A549 (cell line): ENCODE measurements at regions not wholly inside any gene's neighbourhood (a gene's known extent, or its start where the extent isn't known, plus 50 kb on each side); places are given as distances from the start of the nearest gene placed in this dataset.

Experiments used
- ATAC-seq, 2 experiments: fragments of 200-7000 bp in 1 of 2; fragments of >200 bp in 1 of 2; cut with Nextera tagmentation in 1 of 2; cut with Tn5 transposase in 1 of 2; 3 replicates each; pipeline versions ENCODE4 v1.8.0 to v1.9.1; 2018 to 2020; ENCODE audit warnings: mild to moderate bottlenecking in 1 of 2, moderate library complexity in 1 of 2
- CTCF ChIA-PET: fragments of 300-600 bp; sonication (Branson Sonifier 250); formaldehyde crosslinking; extraction: SDS; loops from one replicate; lab custom pipeline; 2021; ENCODE audit warnings: antibody characterized with exemption, inconsistent platforms; lab: Yijun Ruan, JAX
- POLR2A ChIA-PET: fragments of 350-600 bp; formaldehyde crosslinking; extraction: SDS; loops from one replicate; lab custom pipeline; 2021; ENCODE audit warnings: antibody characterized with exemption, inconsistent platforms; lab: Yijun Ruan, JAX
- DNase-seq, 2 experiments: peaks; one replicate each; pipeline versions ENCODE4 v3.0.0 to v3.0.0-alpha.2; 2011 to 2016; ENCODE audit warnings: low read depth in 1 of 2, low spot score in 1 of 2
- FAIRE-seq: peaks from 2 replicates; lab custom pipeline; 2011; peaks lifted over from hg19 to GRCh38; lab: Jason Lieb, UNC
- H3K27ac ChIP-seq, 2 experiments: fragments of >200 bp; sonication (Bioruptor Twin); formaldehyde crosslinking; 3 replicates each; pipeline ENCODE4 v1.5.1; 2016 to 2017
- H3K4me1 ChIP-seq: fragments of >200 bp; sonication (Bioruptor Twin); formaldehyde crosslinking; 3 replicates; pipeline ENCODE4 v1.6.1; 2016
- H3K4me2 ChIP-seq: fragments of >200 bp; sonication (Bioruptor Twin); formaldehyde crosslinking; 3 replicates; pipeline ENCODE4 v1.6.1; 2016
- H3K4me3 ChIP-seq: fragments of >200 bp; sonication (Bioruptor Twin); formaldehyde crosslinking; 3 replicates; pipeline ENCODE4 v1.5.1; 2016
- H3K9me3 ChIP-seq: fragments of >200 bp; sonication (Bioruptor Twin); formaldehyde crosslinking; 3 replicates; pipeline ENCODE4 v1.6.1; 2016
- CBX8 ChIP-seq: fragments of 200-600 bp; sonication (generic); IDR thresholded peaks from 2 replicates; pipeline ENCODE4 v1.6.1; 2016
- CEBPB ChIP-seq, 2 experiments: fragments of >200 bp in 1 of 2; sonication (Bioruptor Twin) in 1 of 2; formaldehyde crosslinking in 1 of 2; IDR thresholded peaks; 2 replicates each; pipeline ENCODE4 v1.6.1; 2012 to 2016
- CHD2 ChIP-seq: fragments of 150-350 bp; IDR thresholded peaks from 2 replicates; pipeline ENCODE4 v1.6.1; 2014; ENCODE audit warnings: low read length; ENCODE audit not compliant: partially characterized antibody
- GATA3 ChIP-seq: IDR thresholded peaks from 2 replicates; pipeline ENCODE4 v1.6.1; 2012; ENCODE audit warnings: borderline replicate concordance
- HOXA7 ChIP-seq: fragments of 250-450 bp; sonication (Bioruptor Pico); IDR thresholded peaks from 2 replicates; pipeline ENCODE4 v1.5.0; 2020; ENCODE audit warnings: mild to moderate bottlenecking, moderate library complexity
- HOXB5 ChIP-seq: fragments of 250-450 bp; sonication (Bioruptor Pico); IDR thresholded peaks from 2 replicates; pipeline ENCODE4 v1.5.0; 2020; ENCODE audit warnings: mild to moderate bottlenecking, moderate library complexity
- JUNB ChIP-seq: fragments of >200 bp; sonication (Bioruptor Twin); formaldehyde crosslinking; IDR thresholded peaks from 2 replicates; pipeline ENCODE4 v1.6.1; 2016
- KDM1A ChIP-seq: fragments of 200-600 bp; sonication (generic); IDR thresholded peaks from 2 replicates; pipeline ENCODE4 v1.6.1; 2016; ENCODE audit warnings: low read depth, mild to moderate bottlenecking
- KDM5A ChIP-seq: fragments of 200-600 bp; sonication (generic); IDR thresholded peaks from 2 replicates; pipeline ENCODE4 v1.6.1; 2016; ENCODE audit warnings: antibody characterized with exemption, mild to moderate bottlenecking
- MAFK ChIP-seq: fragments of 450-650 bp; IDR thresholded peaks from 2 replicates; pipeline ENCODE4 v1.6.1; 2014; ENCODE audit not compliant: partially characterized antibody
- MAZ ChIP-seq: fragments of 150-350 bp; IDR thresholded peaks from 2 replicates; pipeline ENCODE4 v1.6.1; 2014; ENCODE audit warnings: antibody characterized with exemption, low read depth, low read length, borderline replicate concordance
- NFE2L2 ChIP-seq: fragments of 150-350 bp; conservative IDR thresholded peaks from 2 replicates; pipeline ENCODE4 v1.6.1; 2014; ENCODE audit warnings: low read length
- NPAS2 ChIP-seq: fragments of 250-450 bp; sonication (Bioruptor Pico); IDR thresholded peaks from 2 replicates; pipeline ENCODE4 v1.8.0; 2022; ENCODE audit warnings: mild to moderate bottlenecking, moderate library complexity, borderline replicate concordance
- PHF8 ChIP-seq: fragments of 200-600 bp; sonication (generic); IDR thresholded peaks from 2 replicates; pipeline ENCODE4 v1.6.1; 2016; ENCODE audit warnings: low read depth, mild to moderate bottlenecking, antibody characterized with exemption, moderate library complexity, borderline replicate concordance
- POLR2A ChIP-seq: IDR thresholded peaks from 2 replicates; pipeline ENCODE4 v1.6.1; 2012; ENCODE audit warnings: mild to moderate bottlenecking, low read length
- RARB ChIP-seq: fragments of 250-450 bp; sonication (Bioruptor Pico); IDR thresholded peaks from 2 replicates; pipeline ENCODE4 v1.8.0; 2021; ENCODE audit warnings: mild to moderate bottlenecking, moderate library complexity
- RNF2 ChIP-seq: fragments of 200-600 bp; sonication (generic); IDR thresholded peaks from 2 replicates; pipeline ENCODE4 v1.6.1; 2016; ENCODE audit warnings: low read depth, mild to moderate bottlenecking, antibody characterized with exemption, moderate library complexity, borderline replicate concordance
- SREBF2 ChIP-seq: fragments of 450-650 bp; IDR thresholded peaks from 2 replicates; pipeline ENCODE4 v1.6.1; 2014; ENCODE audit warnings: mild to moderate bottlenecking, moderate library complexity
- TFCP2L1 ChIP-seq: fragments of 250-450 bp; sonication (Bioruptor Pico); IDR thresholded peaks from 2 replicates; pipeline ENCODE4 v1.5.0; 2021; ENCODE audit warnings: mild to moderate bottlenecking
- WGBS: methylation state at CpG from one replicate; pipeline ENCODE4 v1.1.6; 2017; ENCODE audit errors: missing lambda C conversion rate; 5-methylcytosine and 5-hydroxymethylcytosine counted together
- TF ChIP-seq, protein P1 (sequence below): fragments of 450-650 bp; IDR thresholded peaks from 2 replicates; pipeline ENCODE4 v1.6.1; 2014; ENCODE audit warnings: antibody characterized with exemption
- TF ChIP-seq, protein P2 (sequence below): IDR thresholded peaks from 2 replicates; pipeline ENCODE4 v1.6.1; 2012
- TF ChIP-seq, protein P3 (sequence below): fragments of 250-450 bp; sonication (Bioruptor Pico); IDR thresholded peaks from 2 replicates; pipeline ENCODE4 v1.5.0; 2020; ENCODE audit warnings: low read depth, mild to moderate bottlenecking, moderate library complexity
- TF ChIP-seq, protein P4 (sequence below): IDR thresholded peaks from 2 replicates; pipeline ENCODE4 v1.6.1; 2012
- TF ChIP-seq, protein P5 (sequence below): fragments of >200 bp; sonication (Bioruptor Twin); formaldehyde crosslinking; IDR thresholded peaks from 3 replicates; pipeline ENCODE4 v1.5.1; 2016

DNA sequence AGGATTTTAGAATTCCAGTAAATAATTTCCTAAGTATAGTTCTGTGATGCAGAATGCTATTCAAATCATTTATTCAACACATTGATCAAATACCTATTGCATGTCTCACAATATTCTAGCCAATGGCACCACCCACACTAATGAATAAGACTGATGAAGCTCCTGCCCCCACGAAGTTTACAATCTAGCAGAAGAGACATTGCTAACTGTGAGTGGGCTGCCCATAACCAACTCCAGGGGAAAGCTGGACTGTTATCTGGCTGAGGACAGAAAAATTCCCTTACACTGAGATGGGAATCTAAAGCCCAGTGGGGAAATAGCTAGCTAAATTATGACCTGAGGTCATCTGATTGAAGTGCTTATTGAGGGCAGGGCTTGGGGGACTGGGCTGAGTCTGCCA lies 128.8 kb upstream of the LYZL2 start (continued):
- TF ChIP-seq, protein P1, sequence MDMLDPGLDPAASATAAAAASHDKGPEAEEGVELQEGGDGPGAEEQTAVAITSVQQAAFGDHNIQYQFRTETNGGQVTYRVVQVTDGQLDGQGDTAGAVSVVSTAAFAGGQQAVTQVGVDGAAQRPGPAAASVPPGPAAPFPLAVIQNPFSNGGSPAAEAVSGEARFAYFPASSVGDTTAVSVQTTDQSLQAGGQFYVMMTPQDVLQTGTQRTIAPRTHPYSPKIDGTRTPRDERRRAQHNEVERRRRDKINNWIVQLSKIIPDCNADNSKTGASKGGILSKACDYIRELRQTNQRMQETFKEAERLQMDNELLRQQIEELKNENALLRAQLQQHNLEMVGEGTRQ = no peak
- no peak for TF ChIP-seq MAZ

DNA sequence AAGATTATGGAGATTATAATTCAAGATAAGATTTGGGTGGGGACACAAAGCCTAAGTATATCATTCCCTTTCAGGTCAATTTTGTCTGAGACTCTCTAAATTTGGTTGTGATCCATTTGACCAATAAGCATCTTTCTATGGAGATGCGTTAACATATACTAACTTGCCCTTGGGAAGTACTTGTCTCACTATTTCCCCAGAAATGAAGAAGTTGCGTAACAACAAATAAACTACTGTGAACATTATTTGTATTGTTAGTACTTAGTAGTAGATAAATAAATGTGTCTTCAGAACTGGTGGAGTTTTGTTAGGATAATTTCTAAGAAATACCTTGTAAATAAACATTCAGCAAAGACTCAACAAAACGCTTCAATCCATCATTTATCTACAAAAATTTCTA lies 127.3 kb upstream of the LYZL2 start:
- FAIRE-seq (peak; percentile 7), DNase-seq (no peak), ATAC-seq (no peak)
- H3K4me1 ChIP-seq = no peaks in the 10 kb centered on the region
- TF ChIP-seq CEBPB (IDR thresholded peaks at IDR 0.05) (peak; percentile 37 to 49; a peak in 2 of 4 replicates), RNF2 (no peak)
- H3K27ac ChIP-seq = no peak overlapping the region
- no peak overlapping the region for H3K4me3 ChIP-seq
- ChIA-PET POLR2A (no interaction called here), CTCF (no interaction called here)
- 0 out of 3 replicates have a peak, but pooled peaks cover 2% of the 10 kb centered on the region for H3K9me3 ChIP-seq
- no peak overlapping the region for H3K4me2 ChIP-seq
- 68% methylated on average over 3 of the region's 3 CpGs for WGBS

DNA sequence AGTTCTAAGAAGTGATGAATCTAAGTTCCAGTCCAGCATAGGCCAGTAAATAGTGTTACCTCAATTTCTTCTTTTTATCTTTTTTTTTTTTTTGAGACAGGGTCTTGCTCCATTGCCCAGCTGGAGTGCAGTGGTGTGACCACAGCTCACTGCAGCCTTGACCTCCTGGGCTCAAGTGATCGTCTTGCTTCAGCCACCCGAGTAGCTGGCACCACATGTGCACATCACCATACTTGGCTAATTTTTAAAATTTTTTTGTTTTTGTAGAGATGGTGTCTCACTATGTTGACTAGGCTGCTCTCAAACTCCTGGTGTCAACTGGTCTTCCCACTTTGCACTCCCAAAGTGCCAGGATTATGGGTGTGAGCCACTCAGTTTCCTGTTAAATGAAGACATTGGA lies 126.6 kb upstream of the LYZL2 start:
- POLR2A ChIA-PET = interaction anchor here (0.6 kb wide), 1 partner anchor 28 kb away, joined by 3 read pairs; no protein-coding TSS in a partner anchor
- no peak overlapping the region for H3K4me2 ChIP-seq
- no peak for TF ChIP-seq CHD2
- TF ChIP-seq, protein P2, sequence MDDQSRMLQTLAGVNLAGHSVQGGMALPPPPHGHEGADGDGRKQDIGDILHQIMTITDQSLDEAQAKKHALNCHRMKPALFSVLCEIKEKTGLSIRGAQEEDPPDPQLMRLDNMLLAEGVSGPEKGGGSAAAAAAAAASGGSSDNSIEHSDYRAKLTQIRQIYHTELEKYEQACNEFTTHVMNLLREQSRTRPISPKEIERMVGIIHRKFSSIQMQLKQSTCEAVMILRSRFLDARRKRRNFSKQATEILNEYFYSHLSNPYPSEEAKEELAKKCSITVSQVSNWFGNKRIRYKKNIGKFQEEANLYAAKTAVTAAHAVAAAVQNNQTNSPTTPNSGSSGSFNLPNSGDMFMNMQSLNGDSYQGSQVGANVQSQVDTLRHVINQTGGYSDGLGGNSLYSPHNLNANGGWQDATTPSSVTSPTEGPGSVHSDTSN = no peak
- TF ChIP-seq, all 56 proteins: peak for 0
- Histone ChIP-seq H3K4me3 (no peak overlapping the region), H3K27ac (no peak overlapping the region), H3K9me3 (0 out of 3 replicates have a peak, but pooled peaks cover 2% of the 10 kb centered on the region), H3K4me1 (no peaks in the 10 kb centered on the region)
- DNase-seq (no peak), FAIRE-seq (no peak), ATAC-seq (no peak)
- CTCF ChIA-PET = interaction anchor here (0.6 to 1.1 kb wide), 2 partner anchors 28 to 413 kb away, joined by 3 to 4 read pairs; no protein-coding TSS in a partner anchor
- WGBS = 91% methylated on average over 2 of the region's 2 CpGs

DNA sequence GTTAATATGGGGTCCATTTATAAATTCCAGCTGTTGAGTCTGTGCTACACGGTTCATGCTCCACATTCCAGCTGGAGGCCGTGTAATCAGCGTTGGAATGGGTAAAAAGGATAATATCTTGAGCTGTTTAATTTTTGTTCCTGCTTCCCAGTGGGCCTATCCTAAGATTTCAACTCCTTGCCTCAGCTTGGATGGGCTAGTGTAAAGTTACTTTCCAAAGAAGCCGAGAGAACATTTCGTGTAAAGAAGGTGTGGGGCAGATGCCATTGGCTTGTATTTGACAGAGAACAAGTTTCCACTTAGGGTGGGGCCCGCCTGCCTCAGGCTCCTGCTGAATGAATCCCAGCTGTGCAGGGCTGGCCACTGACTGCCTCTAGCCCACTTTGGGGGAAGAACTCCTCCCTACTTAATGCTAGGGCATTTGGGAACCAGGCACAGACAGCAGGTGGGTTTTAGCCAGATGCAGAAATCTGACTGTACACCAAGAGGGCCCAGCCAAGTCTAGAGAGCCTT lies 125.9 kb upstream of the LYZL2 start:
- H3K27ac ChIP-seq = no peak overlapping the region

More for the DNA sequence above, 125.9 kb upstream of the LYZL2 start:
- WGBS = 70% methylated on average over 6 of the region's 6 CpGs
- H3K9me3 ChIP-seq = no peaks in the 10 kb centered on the region
- no peak overlapping the region for H3K4me3 ChIP-seq
- no peak for ATAC-seq
- POLR2A ChIA-PET = interaction anchor here (0.6 kb wide), 1 partner anchor 29 kb away, joined by 3 read pairs; no protein-coding TSS in a partner anchor
- CTCF ChIA-PET = interaction anchor here (0.5 to 1.4 kb wide), 5 partner anchors 27 to 1488 kb away, joined by 3 to 4 read pairs (median 4); no protein-coding TSS in a partner anchor
- H3K4me1 ChIP-seq = no peaks in the 10 kb centered on the region
- DNase-seq = no peak
- no peak overlapping the region for H3K4me2 ChIP-seq
- TF ChIP-seq PHF8 (no peak), KDM5A (no peak), CBX8 (no peak), NFE2L2 (no peak), GATA3 (no peak), MAFK (no peak), SREBF2 (no peak), NPAS2 (CRISPR knock-in tag) (no peak), HOXA7 (CRISPR knock-in tag) (no peak), RARB (CRISPR knock-in tag) (no peak), RNF2 (no peak), HOXB5 (CRISPR knock-in tag) (no peak), JUNB (no peak), POLR2A (no peak), KDM1A (no peak), TFCP2L1 (CRISPR knock-in tag) (no peak)
- TF ChIP-seq, protein P3, sequence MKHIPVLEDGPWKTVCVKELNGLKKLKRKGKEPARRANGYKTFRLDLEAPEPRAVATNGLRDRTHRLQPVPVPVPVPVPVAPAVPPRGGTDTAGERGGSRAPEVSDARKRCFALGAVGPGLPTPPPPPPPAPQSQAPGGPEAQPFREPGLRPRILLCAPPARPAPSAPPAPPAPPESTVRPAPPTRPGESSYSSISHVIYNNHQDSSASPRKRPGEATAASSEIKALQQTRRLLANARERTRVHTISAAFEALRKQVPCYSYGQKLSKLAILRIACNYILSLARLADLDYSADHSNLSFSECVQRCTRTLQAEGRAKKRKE = no peak
- TF ChIP-seq, protein P4, sequence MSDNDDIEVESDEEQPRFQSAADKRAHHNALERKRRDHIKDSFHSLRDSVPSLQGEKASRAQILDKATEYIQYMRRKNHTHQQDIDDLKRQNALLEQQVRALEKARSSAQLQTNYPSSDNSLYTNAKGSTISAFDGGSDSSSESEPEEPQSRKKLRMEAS = no peak
- TF ChIP-seq, protein P1 = no peak
- TF ChIP-seq, protein P5, sequence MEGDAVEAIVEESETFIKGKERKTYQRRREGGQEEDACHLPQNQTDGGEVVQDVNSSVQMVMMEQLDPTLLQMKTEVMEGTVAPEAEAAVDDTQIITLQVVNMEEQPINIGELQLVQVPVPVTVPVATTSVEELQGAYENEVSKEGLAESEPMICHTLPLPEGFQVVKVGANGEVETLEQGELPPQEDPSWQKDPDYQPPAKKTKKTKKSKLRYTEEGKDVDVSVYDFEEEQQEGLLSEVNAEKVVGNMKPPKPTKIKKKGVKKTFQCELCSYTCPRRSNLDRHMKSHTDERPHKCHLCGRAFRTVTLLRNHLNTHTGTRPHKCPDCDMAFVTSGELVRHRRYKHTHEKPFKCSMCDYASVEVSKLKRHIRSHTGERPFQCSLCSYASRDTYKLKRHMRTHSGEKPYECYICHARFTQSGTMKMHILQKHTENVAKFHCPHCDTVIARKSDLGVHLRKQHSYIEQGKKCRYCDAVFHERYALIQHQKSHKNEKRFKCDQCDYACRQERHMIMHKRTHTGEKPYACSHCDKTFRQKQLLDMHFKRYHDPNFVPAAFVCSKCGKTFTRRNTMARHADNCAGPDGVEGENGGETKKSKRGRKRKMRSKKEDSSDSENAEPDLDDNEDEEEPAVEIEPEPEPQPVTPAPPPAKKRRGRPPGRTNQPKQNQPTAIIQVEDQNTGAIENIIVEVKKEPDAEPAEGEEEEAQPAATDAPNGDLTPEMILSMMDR = no peak
- no peak for FAIRE-seq
